ENCODE measurements at regions not wholly inside any gene's neighbourhood (a gene's known extent, or its start where the extent isn't known, plus 50 kb on each side); places are given as distances from the start of the nearest gene placed in this dataset.

GRCh38 chr7:106965108-106965507, 79.4 kb upstream of the PRKAR2B start:
- TF ChIP-seq CTCF (IDR thresholded peaks at IDR 0.05; ENCODE audit: low read depth, low read length) (no peak), EZH2phosphoT487 (IDR thresholded peaks at IDR 0.05; ENCODE audit: low read depth) (no peak)
